Keratinocyte (primary cell): ENCODE measurements at regions not wholly inside any gene's neighbourhood (a gene's known extent, or its start where the extent isn't known, plus 50 kb on each side); places are given as distances from the start of the nearest gene placed in this dataset.
A peak's percentile ranks its signal among the peaks of the same experiment; 100 is the strongest.

Source experiments
- DNase-seq: peaks from one replicate; pipeline ENCODE4 v3.0.0-alpha.2; 2011; ENCODE audit warnings: low read depth, missing footprints, low spot score
- FAIRE-seq: peaks from 2 replicates; lab custom pipeline; 2011; peaks lifted over from hg19 to GRCh38; lab: Jason Lieb, UNC
- H2AFZ ChIP-seq: 2 replicates; pipeline ENCODE4 v1.6.0; 2012; ENCODE audit warnings: low read length, control low read depth, inconsistent platforms; ENCODE audit not compliant: control insufficient read depth
- H3K27ac ChIP-seq: 2 replicates; pipeline ENCODE4 v1.5.1; 2011; ENCODE audit warnings: low read length; ENCODE audit not compliant: control insufficient read depth, insufficient read depth
- H3K27me3 ChIP-seq: 3 replicates; pipeline ENCODE4 v1.6.0; 2011; ENCODE audit warnings: low read length; ENCODE audit not compliant: control insufficient read depth, insufficient read depth; ENCODE audit errors: extremely low read depth
- H3K36me3 ChIP-seq, 2 experiments: 2 replicates in 1 of 2; 3 replicates in 1 of 2; pipeline ENCODE4 v1.5.1; 2011; ENCODE audit warnings: low read length in 2 of 2, mild to moderate bottlenecking in 1 of 2; ENCODE audit not compliant: control insufficient read depth in 2 of 2, insufficient read depth in 2 of 2; ENCODE audit errors: extremely low read depth in 1 of 2
- H3K4me1 ChIP-seq: 3 replicates; pipeline ENCODE4 v1.5.1; 2011; ENCODE audit warnings: low read length; ENCODE audit not compliant: control insufficient read depth, insufficient read depth; ENCODE audit errors: extremely low read depth
- H3K4me2 ChIP-seq: 3 replicates; pipeline ENCODE4 v1.6.0; 2011; ENCODE audit warnings: low read depth, low read length; ENCODE audit not compliant: control insufficient read depth, insufficient read depth; ENCODE audit errors: extremely low read depth
- H3K4me3 ChIP-seq, 3 experiments: fragments of 200-600 bp in 1 of 3; sonication (generic) in 1 of 3; 2 replicates in 2 of 3; 3 replicates in 1 of 3; pipeline ENCODE4 v1.5.1; 2011 to 2016; ENCODE audit warnings: low read length in 3 of 3, mild to moderate bottlenecking in 3 of 3, control low read depth in 2 of 3, inconsistent platforms in 1 of 3, low read depth in 1 of 3, mixed read lengths in 1 of 3, mixed run types in 1 of 3, moderate library complexity in 1 of 3; ENCODE audit not compliant: control insufficient read depth in 2 of 3, insufficient read depth in 2 of 3; ENCODE audit errors: extremely low read depth in 1 of 3
- H3K79me2 ChIP-seq: 2 replicates; pipeline ENCODE4 v1.6.0; 2012; ENCODE audit warnings: low read length; ENCODE audit not compliant: control insufficient read depth, insufficient read depth
- H3K9ac ChIP-seq: 3 replicates; pipeline ENCODE4 v1.6.0; 2011; ENCODE audit warnings: low read length; ENCODE audit not compliant: control insufficient read depth, insufficient read depth; ENCODE audit errors: extremely low read depth
- H3K9me1 ChIP-seq: 3 replicates; pipeline ENCODE4 v1.6.0; 2011; ENCODE audit warnings: low read length; ENCODE audit not compliant: control insufficient read depth, insufficient read depth; ENCODE audit errors: extremely low read depth
- H3K9me3 ChIP-seq: 2 replicates; pipeline ENCODE4 v1.5.1; 2012; ENCODE audit warnings: low read depth, low read length; ENCODE audit not compliant: control insufficient read depth
- H4K20me1 ChIP-seq: 3 replicates; pipeline ENCODE4 v1.6.0; 2011; ENCODE audit warnings: low read length; ENCODE audit not compliant: control insufficient read depth, insufficient read depth; ENCODE audit errors: extremely low read depth
- EZH2 ChIP-seq: IDR thresholded peaks from one replicate; pipeline ENCODE4 v1.6.1; 2012; ENCODE audit warnings: inconsistent platforms, mild to moderate bottlenecking, low read length, moderate library complexity
- dilution Hi-C: fragments of 300-500 bp; cut with MboI; formaldehyde crosslinking; loops from one replicate; pipeline ENCODE4 v1.7.0; 2020; ENCODE audit warnings: low sequenced_read_pairs; ENCODE audit not compliant: extremely low pct_ligation_motif_present
- TF ChIP-seq, protein P1 (sequence below), 3 experiments: IDR thresholded peaks in 1 of 3; conservative IDR thresholded peaks in 1 of 3; optimal IDR thresholded peaks in 1 of 3; 2 replicates in 2 of 3; 3 replicates in 1 of 3; pipeline versions ENCODE3 to v1.5.1; 2011; ENCODE audit warnings: low read length in 3 of 3, mild to moderate bottlenecking in 3 of 3, moderate library complexity in 2 of 3, control low read depth in 1 of 3, inconsistent platforms in 1 of 3; ENCODE audit not compliant: insufficient read depth in 2 of 3; ENCODE audit errors: extremely low read depth in 1 of 3

- Histone ChIP-seq H3K79me2 (peaks cover 4% of the 10 kb centered on the region), H3K4me1 (peaks cover 47% of the 10 kb centered on the region), H3K36me3 (no peaks in the 10 kb centered on the region), H3K4me3 (no peak overlapping the region), H3K27me3 (no peaks in the 10 kb centered on the region), H2AFZ (no peak overlapping the region), H3K4me2 (no peak overlapping the region), H3K9me1 (no peaks in the 10 kb centered on the region), H3K9ac (no peak overlapping the region), H4K20me1 (peaks cover 3% of the 10 kb centered on the region), H3K9me3 (no peaks in the 10 kb centered on the region), H3K27ac (no peak overlapping the region)
- DNase-seq, result no peak
- no peak for FAIRE-seq
- dilution Hi-C loops, result no loop called here
- TF ChIP-seq, protein P1, sequence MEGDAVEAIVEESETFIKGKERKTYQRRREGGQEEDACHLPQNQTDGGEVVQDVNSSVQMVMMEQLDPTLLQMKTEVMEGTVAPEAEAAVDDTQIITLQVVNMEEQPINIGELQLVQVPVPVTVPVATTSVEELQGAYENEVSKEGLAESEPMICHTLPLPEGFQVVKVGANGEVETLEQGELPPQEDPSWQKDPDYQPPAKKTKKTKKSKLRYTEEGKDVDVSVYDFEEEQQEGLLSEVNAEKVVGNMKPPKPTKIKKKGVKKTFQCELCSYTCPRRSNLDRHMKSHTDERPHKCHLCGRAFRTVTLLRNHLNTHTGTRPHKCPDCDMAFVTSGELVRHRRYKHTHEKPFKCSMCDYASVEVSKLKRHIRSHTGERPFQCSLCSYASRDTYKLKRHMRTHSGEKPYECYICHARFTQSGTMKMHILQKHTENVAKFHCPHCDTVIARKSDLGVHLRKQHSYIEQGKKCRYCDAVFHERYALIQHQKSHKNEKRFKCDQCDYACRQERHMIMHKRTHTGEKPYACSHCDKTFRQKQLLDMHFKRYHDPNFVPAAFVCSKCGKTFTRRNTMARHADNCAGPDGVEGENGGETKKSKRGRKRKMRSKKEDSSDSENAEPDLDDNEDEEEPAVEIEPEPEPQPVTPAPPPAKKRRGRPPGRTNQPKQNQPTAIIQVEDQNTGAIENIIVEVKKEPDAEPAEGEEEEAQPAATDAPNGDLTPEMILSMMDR (optimal IDR thresholded peaks at IDR 0.05 in 1 of 3, IDR thresholded peaks at IDR 0.05 in 1 of 3, conservative IDR thresholded peaks at IDR 0.05 in 1 of 3; ENCODE audit: extremely low read depth in 1 of 3, insufficient read depth in 2 of 3, low read length in 3 of 3), result no peak
- no peak for TF ChIP-seq EZH2
Measured at GRCh38 chr12:107355612-107356011, 262.3 kb upstream of the CRY1 start.

DNA sequence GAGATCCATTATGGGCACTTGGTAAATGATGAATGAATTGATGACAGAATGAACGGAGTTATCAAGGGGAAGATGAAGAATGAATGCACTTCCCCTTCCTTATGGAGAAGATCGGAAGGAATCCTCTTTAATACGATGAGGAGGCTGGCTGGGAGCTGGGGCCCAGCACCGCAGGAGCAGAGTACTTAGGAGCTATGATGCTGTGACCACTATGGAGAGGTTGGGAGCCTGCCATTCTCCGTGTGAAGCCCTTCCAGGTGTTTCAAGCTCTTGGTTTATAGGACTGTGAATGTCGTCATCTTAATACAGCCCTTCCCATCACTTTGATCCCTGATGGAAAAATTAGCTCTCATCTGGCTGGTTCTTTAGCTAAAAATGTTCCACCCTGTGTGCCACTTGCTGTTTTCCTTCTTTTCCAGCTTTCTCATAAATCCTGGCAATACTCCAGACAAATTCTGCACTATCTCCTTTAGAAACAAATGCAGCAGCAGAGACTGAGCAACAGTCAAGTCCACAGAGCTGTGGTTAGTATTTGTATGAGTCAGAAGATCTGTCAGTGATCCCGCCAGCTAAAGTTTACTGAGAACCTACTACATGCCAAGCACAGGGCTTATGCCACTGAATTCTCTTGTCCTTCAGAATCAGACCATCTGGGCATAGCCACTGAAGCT lies 263.1 kb upstream of the CRY1 start:
- Histone ChIP-seq H4K20me1 (peaks cover 3% of the 10 kb centered on the region), H3K9ac (no peak overlapping the region), H3K9me1 (no peaks in the 10 kb centered on the region), H3K27me3 (no peaks in the 10 kb centered on the region), H3K36me3 (no peaks in the 10 kb centered on the region), H3K27ac (no peak overlapping the region), H3K4me1 (peaks cover 45% of the 10 kb centered on the region), H3K9me3 (no peaks in the 10 kb centered on the region), H3K4me2 (no peak overlapping the region), H3K4me3 (no peak overlapping the region), H3K79me2 (peaks cover 2% of the 10 kb centered on the region), H2AFZ (no peak overlapping the region)
- TF ChIP-seq, protein P1 (optimal IDR thresholded peaks at IDR 0.05 in 1 of 3, IDR thresholded peaks at IDR 0.05 in 1 of 3, conservative IDR thresholded peaks at IDR 0.05 in 1 of 3; ENCODE audit: extremely low read depth in 1 of 3, insufficient read depth in 2 of 3, low read length in 3 of 3), result no peak
- TF ChIP-seq EZH2, result no peak
- DNase-seq, result no peak
- peak; percentile 69 for FAIRE-seq
- dilution Hi-C loops, result no loop called here
